PFSK-1 (cell line): ENCODE measurements at regions not wholly inside any gene's neighbourhood (a gene's known extent, or its start where the extent isn't known, plus 50 kb on each side); places are given as distances from the start of the nearest gene placed in this dataset.

ENCODE experiments used
- FOXP2 ChIP-seq: optimal IDR thresholded peaks from 2 replicates; pipeline ENCODE3; 2011; ENCODE audit warnings: borderline replicate concordance, control low read depth, inconsistent platforms; ENCODE audit not compliant: insufficient read depth; ENCODE audit errors: extremely low read length, extremely low read depth
- POLR2AphosphoS5 ChIP-seq: IDR thresholded peaks from 2 replicates; pipeline ENCODE4 v1.6.1; 2012; ENCODE audit warnings: low read depth, mild to moderate bottlenecking, control low read depth, low read length, moderate library complexity
- REST ChIP-seq, 2 experiments: IDR thresholded peaks; 2 replicates each; pipeline versions ENCODE4 v1.6.1 to v1.8.0; 2011 to 2012; ENCODE audit warnings: low read depth in 2 of 2, low read length in 2 of 2, control low read depth in 1 of 2, inconsistent platforms in 1 of 2, mild to moderate bottlenecking in 1 of 2, moderate library complexity in 1 of 2; ENCODE audit not compliant: insufficient read depth in 1 of 2
- SIN3A ChIP-seq: IDR thresholded peaks from 2 replicates; pipeline ENCODE4 v1.6.1; 2012; ENCODE audit warnings: mild to moderate bottlenecking, low read length, moderate library complexity, borderline replicate concordance; ENCODE audit not compliant: insufficient read depth
- TAF1 ChIP-seq: IDR thresholded peaks from 2 replicates; pipeline ENCODE4 v1.6.1; 2012; ENCODE audit warnings: low read length, control low read depth, borderline replicate concordance; ENCODE audit not compliant: insufficient read depth

DNA sequence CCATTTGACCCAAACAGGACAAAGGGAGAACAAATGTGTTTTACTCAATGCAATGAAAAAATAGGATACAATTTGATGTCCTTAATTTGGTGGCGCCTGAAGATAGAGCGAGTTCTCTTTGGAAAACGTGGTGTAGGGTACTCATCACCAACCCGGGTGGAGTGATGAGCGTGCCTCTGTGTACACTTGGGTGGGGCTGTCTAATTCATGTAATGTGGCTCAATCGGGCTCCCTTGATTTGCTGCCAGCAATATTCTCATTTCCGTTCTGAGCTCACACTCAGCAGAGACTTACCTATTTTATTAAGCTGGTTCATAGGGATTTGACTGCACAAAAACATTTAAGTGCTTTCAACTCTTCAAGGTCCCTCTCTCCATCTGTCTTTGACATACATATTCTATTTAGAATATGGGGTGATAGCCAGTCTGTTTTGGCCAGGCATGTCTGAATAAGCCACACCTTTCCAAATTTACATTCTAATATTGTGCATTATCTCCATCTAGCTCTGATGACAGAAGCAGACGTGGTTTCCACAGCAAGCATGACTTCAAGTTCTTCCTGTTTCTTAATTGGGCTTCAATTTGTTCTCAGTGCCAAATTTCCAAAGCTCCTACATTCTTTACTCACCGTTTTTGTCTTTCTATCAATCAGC, 162.5 kb downstream of the IRX2 start:
- TF ChIP-seq FOXP2 (no peak), REST (IDR thresholded peaks at IDR 0.05; ENCODE audit: insufficient read depth in 1 of 2, low read depth in 2 of 2, low read length in 2 of 2) (no peak), SIN3A (no peak), POLR2AphosphoS5 (no peak), TAF1 (no peak)

DNA sequence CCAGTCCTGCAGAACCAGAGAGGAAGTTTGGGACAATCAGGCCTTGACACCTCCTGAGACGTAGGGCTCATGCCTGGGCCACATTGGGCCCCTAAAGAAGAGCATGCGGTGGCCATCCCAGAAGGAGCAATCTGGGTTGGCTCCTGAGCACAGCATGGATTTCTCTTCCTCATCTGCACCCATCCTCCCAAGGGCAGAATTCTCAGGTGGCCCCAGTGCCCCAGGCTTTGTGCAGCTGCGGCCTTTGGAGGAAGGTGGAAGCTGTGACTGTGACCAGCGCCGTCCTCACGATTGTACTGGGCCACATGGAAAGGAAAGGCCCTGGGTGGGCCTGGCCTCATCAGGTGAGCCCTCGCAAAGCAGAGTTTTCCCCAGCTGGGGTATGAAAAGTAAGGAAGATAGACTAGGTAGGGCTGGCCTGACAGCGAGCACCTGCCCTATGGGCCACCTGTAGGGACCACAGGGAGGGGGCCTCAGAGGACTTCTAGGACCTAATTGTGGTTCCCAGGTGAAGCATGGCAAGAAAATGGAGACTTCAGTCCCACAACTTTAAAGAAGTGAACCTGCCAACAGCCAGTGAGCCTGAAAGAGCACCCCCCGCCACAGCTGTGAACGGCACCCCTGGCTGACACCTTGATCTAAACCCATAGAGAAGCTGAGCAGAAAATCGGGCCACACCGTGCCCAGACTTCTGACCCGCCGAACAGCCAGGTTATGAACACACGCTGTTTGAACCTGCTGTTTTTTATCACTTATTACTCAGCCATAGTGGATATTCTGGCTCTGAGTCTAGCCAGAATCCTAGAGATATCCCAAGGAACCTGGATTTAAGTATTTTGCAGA, 164.1 kb downstream of the IRX2 start:
- TF ChIP-seq REST (IDR thresholded peaks at IDR 0.05; ENCODE audit: insufficient read depth in 1 of 2, low read depth in 2 of 2, low read length in 2 of 2) = no peak
- no peak for TF ChIP-seq SIN3A
- TF ChIP-seq POLR2AphosphoS5 = no peak
- TF ChIP-seq TAF1 = no peak
- no peak for TF ChIP-seq FOXP2

DNA sequence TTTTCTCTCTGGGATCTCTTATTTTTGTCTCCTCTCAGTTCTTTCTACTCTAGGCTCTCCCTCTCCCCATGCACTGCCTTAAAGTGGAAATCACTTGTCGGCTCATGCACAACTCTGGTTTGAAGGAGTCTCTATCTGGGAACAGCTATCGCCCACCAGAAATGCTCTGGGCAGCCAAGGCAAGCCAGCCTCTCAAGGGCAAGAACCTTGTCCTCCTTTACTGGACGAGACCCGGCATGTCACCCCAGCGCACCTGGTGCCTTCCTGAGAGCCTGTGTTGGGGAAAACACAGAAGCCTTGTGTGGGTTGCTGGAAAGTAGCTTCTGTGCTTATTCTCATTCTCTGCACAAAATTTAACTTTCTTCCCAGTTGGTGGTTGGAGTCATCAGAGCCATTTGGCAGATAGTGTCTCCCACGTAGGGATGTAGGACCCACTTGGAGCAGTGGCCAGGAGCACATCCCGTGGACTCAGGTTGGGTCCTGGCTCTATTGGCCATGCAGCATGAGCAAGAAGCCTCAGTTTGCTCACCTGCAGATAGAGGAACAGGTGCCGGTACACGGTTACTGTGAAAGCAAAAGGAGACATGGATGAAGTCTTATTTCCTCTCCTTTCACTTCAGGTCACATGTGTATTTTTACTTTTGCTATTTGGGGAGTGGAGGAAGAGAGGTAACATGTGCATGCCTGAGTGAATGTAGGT, 165.3 kb downstream of the IRX2 start:
- no peak for TF ChIP-seq SIN3A
- TF ChIP-seq REST (IDR thresholded peaks at IDR 0.05; ENCODE audit: insufficient read depth in 1 of 2, low read depth in 2 of 2, low read length in 2 of 2) = no peak
- no peak for TF ChIP-seq TAF1
- no peak for TF ChIP-seq POLR2AphosphoS5
- TF ChIP-seq FOXP2 = no peak

DNA sequence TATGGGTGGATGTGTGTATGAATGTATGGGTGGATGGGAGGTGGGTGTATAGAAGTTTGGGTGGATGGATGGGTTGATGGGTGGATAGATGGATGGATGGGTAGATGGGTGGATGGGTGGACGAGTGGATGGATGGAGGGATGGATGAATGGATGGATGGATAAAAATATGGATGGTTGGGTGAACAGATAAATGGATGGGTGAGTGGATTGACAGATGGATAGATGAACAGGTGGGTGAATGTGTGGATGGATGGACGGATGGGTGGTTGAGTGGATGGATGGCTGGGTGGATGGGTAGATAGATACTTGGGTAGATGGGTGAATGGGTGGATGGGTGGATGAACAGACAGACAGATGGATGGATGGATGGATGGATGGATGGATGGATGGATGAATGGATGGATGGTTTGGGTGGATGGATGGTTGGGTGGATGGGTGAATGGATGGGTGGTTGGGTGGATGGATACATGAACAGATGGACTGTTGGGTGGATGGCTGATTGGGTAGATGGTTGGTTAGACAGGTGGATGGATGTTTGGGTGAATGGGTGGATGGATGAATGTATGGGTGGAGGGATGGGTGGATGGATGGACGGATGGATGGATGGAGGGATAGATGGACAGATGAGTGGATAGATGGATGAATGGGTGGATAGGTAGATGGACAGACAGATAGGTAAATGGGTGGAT, 166.8 kb downstream of the IRX2 start:
- TF ChIP-seq FOXP2 (no peak), SIN3A (no peak), POLR2AphosphoS5 (no peak), REST (IDR thresholded peaks at IDR 0.05; ENCODE audit: insufficient read depth in 1 of 2, low read depth in 2 of 2, low read length in 2 of 2) (no peak), TAF1 (no peak)
